HFFc6 (cell line): ENCODE measurements at regions not wholly inside any gene's neighbourhood (a gene's known extent, or its start where the extent isn't known, plus 50 kb on each side); places are given as distances from the start of the nearest gene placed in this dataset.

Experiments used
- DNase-seq: peaks from one replicate; pipeline ENCODE4 v3.0.0-alpha.2; 2018
- H3K27ac Mint-ChIP-seq: 2 replicates; pipeline ENCODE4 v1.8.0; 2020; ENCODE audit warnings: mild to moderate bottlenecking, mixed read lengths
- H3K27me3 Mint-ChIP-seq: 2 replicates; pipeline ENCODE4 v1.8.0; 2021; ENCODE audit warnings: mild to moderate bottlenecking, moderate library complexity, mixed read lengths; ENCODE audit not compliant: insufficient read depth
- H3K36me3 Mint-ChIP-seq: 2 replicates; pipeline ENCODE4 v1.8.0; 2021; ENCODE audit warnings: low read depth, mixed read lengths
- H3K4me1 Mint-ChIP-seq: 2 replicates; pipeline ENCODE4 v1.8.0; 2020; ENCODE audit warnings: low read depth, mixed read lengths
- H3K4me3 Mint-ChIP-seq: 2 replicates; pipeline ENCODE4 v1.8.0; 2020; ENCODE audit warnings: mild to moderate bottlenecking, moderate library complexity, mixed read lengths
- H3K9me3 Mint-ChIP-seq: 2 replicates; pipeline ENCODE4 v1.8.0; 2020; ENCODE audit warnings: mild to moderate bottlenecking, mixed read lengths
- TF ChIP-seq, protein P1 (sequence below): fragments of 200-600 bp; sonication (generic); IDR thresholded peaks from 2 replicates; pipeline ENCODE4 v1.5.0; 2021; ENCODE audit warnings: antibody characterized with exemption, mild to moderate bottlenecking

DNA sequence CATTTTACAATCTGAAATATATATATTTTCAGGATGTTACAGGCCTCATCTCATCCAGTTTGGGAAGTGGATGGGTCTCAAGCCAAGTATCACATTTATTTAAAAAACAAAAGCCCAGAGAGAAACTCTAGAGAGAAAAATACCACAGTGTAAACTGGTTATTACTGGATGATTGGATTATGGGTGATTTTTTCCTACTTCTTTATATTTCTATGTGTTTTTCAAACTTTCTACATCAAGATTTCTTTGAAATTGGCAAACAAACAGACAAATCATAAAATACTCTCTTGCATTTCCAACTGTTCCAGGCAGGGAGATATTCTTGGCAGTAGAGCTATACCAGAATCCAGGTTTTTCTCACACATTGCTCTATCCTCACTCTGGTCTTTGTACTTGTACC lies 116.0 kb upstream of the SMIM23 start:
- Mint-ChIP-seq H3K9me3 (no peaks in the 10 kb centered on the region), H3K36me3 (no peaks in the 10 kb centered on the region), H3K4me3 (no peak overlapping the region), H3K4me1 (no peaks in the 10 kb centered on the region), H3K27ac (no peak overlapping the region), H3K27me3 (peaks cover 20% of the 10 kb centered on the region; the same call in 1 of the 2 replicates)
- TF ChIP-seq, protein P1, sequence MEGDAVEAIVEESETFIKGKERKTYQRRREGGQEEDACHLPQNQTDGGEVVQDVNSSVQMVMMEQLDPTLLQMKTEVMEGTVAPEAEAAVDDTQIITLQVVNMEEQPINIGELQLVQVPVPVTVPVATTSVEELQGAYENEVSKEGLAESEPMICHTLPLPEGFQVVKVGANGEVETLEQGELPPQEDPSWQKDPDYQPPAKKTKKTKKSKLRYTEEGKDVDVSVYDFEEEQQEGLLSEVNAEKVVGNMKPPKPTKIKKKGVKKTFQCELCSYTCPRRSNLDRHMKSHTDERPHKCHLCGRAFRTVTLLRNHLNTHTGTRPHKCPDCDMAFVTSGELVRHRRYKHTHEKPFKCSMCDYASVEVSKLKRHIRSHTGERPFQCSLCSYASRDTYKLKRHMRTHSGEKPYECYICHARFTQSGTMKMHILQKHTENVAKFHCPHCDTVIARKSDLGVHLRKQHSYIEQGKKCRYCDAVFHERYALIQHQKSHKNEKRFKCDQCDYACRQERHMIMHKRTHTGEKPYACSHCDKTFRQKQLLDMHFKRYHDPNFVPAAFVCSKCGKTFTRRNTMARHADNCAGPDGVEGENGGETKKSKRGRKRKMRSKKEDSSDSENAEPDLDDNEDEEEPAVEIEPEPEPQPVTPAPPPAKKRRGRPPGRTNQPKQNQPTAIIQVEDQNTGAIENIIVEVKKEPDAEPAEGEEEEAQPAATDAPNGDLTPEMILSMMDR, result no peak
- no peak for DNase-seq

DNA sequence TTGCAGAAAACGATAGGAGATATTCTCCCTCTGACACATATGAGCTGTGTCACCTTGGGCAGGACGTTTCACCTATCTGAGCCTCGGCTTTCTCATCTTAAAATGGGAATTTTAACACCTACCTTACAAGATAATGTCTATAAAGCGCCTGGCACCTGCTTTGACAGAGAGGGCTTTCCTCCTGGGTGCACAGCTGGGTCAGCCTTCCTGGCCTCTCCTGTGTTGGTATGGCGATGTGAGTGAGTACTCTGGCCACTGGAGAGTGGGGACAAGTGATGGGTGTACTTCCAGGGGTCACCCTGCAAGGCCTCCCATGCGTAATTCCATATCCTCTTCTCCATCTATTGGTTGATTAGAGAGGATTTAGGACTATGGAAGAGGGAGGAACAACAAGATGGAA lies 113.1 kb upstream of the SMIM23 start:
- no peak for DNase-seq
- Mint-ChIP-seq H3K27me3 (peaks cover 31% of the 10 kb centered on the region), H3K9me3 (no peaks in the 10 kb centered on the region), H3K4me1 (no peaks in the 10 kb centered on the region), H3K27ac (no peak overlapping the region), H3K4me3 (no peak overlapping the region), H3K36me3 (no peaks in the 10 kb centered on the region)
- TF ChIP-seq, protein P1, result no peak

GRCh38 chr5:171673328-171673727 lies 112.3 kb upstream of the SMIM23 start:
- H3K27ac Mint-ChIP-seq, result no peak overlapping the region
- H3K9me3 Mint-ChIP-seq, result no peaks in the 10 kb centered on the region
- H3K36me3 Mint-ChIP-seq, result no peaks in the 10 kb centered on the region
- TF ChIP-seq, protein P1, result no peak
- no peaks in the 10 kb centered on the region for H3K4me1 Mint-ChIP-seq
- no peak overlapping the region for H3K4me3 Mint-ChIP-seq
- H3K27me3 Mint-ChIP-seq, result peaks cover 31% of the 10 kb centered on the region
- DNase-seq, result no peak

GRCh38 chr5:171673840-171674239 lies 111.8 kb upstream of the SMIM23 start:
- H3K27me3 Mint-ChIP-seq, result peaks cover 31% of the 10 kb centered on the region
- TF ChIP-seq, protein P1, result no peak
- no peaks in the 10 kb centered on the region for H3K36me3 Mint-ChIP-seq
- no peak for DNase-seq
- H3K4me1 Mint-ChIP-seq, result no peaks in the 10 kb centered on the region
- H3K9me3 Mint-ChIP-seq, result no peaks in the 10 kb centered on the region
- H3K4me3 Mint-ChIP-seq, result no peak overlapping the region
- H3K27ac Mint-ChIP-seq, result no peak overlapping the region

DNA sequence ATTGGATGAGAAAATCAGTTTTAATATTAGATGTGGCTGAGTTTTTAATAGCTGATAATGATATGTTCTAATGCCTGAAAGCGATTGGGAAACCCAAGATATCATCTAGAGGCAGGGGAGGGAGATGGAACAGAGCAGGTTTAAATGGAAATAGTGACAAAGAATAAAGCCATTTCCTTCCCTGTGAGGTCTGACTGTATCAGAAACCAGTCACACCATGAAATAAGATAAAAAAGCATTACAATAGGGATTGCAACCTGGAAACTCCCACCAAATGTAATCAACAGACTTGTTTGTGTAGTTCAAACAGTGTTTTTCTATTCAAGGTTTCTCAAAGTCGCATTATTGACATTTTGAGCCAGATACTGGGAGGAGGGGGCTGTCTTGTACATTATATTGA lies 110.1 kb upstream of the SMIM23 start:
- TF ChIP-seq, protein P1, result no peak
- Mint-ChIP-seq H3K27me3 (peaks cover 36% of the 10 kb centered on the region), H3K4me1 (no peaks in the 10 kb centered on the region), H3K4me3 (no peak overlapping the region), H3K27ac (no peak overlapping the region), H3K36me3 (no peaks in the 10 kb centered on the region), H3K9me3 (no peaks in the 10 kb centered on the region)
- no peak for DNase-seq
